SK-N-SH treated with all-trans-retinoic acid at 6 μM for 48 hours (cell line): ENCODE measurements at regions not wholly inside any gene's neighbourhood (a gene's known extent, or its start where the extent isn't known, plus 50 kb on each side); places are given as distances from the start of the nearest gene placed in this dataset.
"Not testable (repeated sequence)": the region's sequence is repeated elsewhere in the genome, so short reads cannot be mapped to it uniquely, and the experiment has no call there.

Source experiments
- ATAC-seq: fragments of 200-7000 bp; cut with Tn5 transposase; 3 replicates; pipeline ENCODE4 v1.9.1; 2020; ENCODE audit warnings: mild to moderate bottlenecking, moderate library complexity
- BACH2 ChIP-seq: fragments of 250-450 bp; sonication (Bioruptor Pico); IDR thresholded peaks from 2 replicates; pipeline ENCODE4 v1.9.0; 2021; ENCODE audit warnings: mild to moderate bottlenecking, borderline replicate concordance
- CSDC2 ChIP-seq: fragments of 250-450 bp; sonication (Bioruptor Pico); IDR thresholded peaks from 2 replicates; pipeline ENCODE4 v1.5.0; 2020; ENCODE audit warnings: mild to moderate bottlenecking, moderate library complexity
- CSRNP3 ChIP-seq: fragments of 250-450 bp; sonication (Bioruptor Pico); IDR thresholded peaks from 2 replicates; pipeline ENCODE4 v1.5.1; 2021; ENCODE audit warnings: mild to moderate bottlenecking, moderate library complexity
- ESRRG ChIP-seq: fragments of 250-450 bp; sonication (Bioruptor Pico); IDR thresholded peaks from 2 replicates; pipeline ENCODE4 v1.6.1; 2021; ENCODE audit warnings: mild to moderate bottlenecking
- GLIS3 ChIP-seq: fragments of 250-450 bp; sonication (Bioruptor Pico); IDR thresholded peaks from 2 replicates; pipeline ENCODE4 v1.5.0; 2020; ENCODE audit warnings: mild to moderate bottlenecking, moderate library complexity
- ISL1 ChIP-seq: fragments of 250-450 bp; sonication (Bioruptor Pico); IDR thresholded peaks from 2 replicates; pipeline ENCODE4 v2.1.2; 2022; ENCODE audit warnings: mild to moderate bottlenecking, moderate library complexity
- OSR1 ChIP-seq: fragments of 250-450 bp; sonication (Bioruptor Pico); IDR thresholded peaks from 2 replicates; pipeline ENCODE4 v1.8.0; 2022; ENCODE audit warnings: moderate library complexity, mild to moderate bottlenecking, inconsistent platforms
- PATZ1 ChIP-seq: fragments of 250-450 bp; sonication (Bioruptor Pico); IDR thresholded peaks from 2 replicates; pipeline ENCODE4 v1.8.0; 2020; ENCODE audit warnings: mild to moderate bottlenecking, moderate library complexity, borderline replicate concordance
- POU6F1 ChIP-seq: fragments of 250-450 bp; sonication (Bioruptor Pico); IDR thresholded peaks from 2 replicates; pipeline ENCODE4 v1.8.0; 2021; ENCODE audit warnings: low read depth, mild to moderate bottlenecking, moderate library complexity, borderline replicate concordance
- RARB ChIP-seq: fragments of 250-450 bp; sonication (Bioruptor Pico); IDR thresholded peaks from 2 replicates; pipeline ENCODE4 v1.8.0; 2021; ENCODE audit warnings: mild to moderate bottlenecking, moderate library complexity
- SNAI2 ChIP-seq: fragments of 250-450 bp; sonication (Bioruptor Pico); IDR thresholded peaks from 2 replicates; pipeline ENCODE4 v1.5.0; 2020; ENCODE audit warnings: mild to moderate bottlenecking, moderate library complexity
- TCF4 ChIP-seq: fragments of 250-450 bp; sonication (Bioruptor Pico); IDR thresholded peaks from 2 replicates; pipeline ENCODE4 v1.8.0; 2021; ENCODE audit warnings: mild to moderate bottlenecking, moderate library complexity, borderline replicate concordance
- ZC3H10 ChIP-seq: fragments of 250-450 bp; sonication (Bioruptor Pico); IDR thresholded peaks from 2 replicates; pipeline ENCODE4 v1.5.1; 2021; ENCODE audit warnings: mild to moderate bottlenecking, moderate library complexity
- ZFP3 ChIP-seq: fragments of 250-450 bp; sonication (Bioruptor Pico); IDR thresholded peaks from 2 replicates; pipeline ENCODE4 v1.5.0; 2020; ENCODE audit warnings: mild to moderate bottlenecking, moderate library complexity
- ZFP30 ChIP-seq: fragments of 450-650 bp; formaldehyde crosslinking; IDR thresholded peaks from 2 replicates; pipeline ENCODE4 v1.5.0; 2022; ENCODE audit warnings: mild to moderate bottlenecking, moderate library complexity
- ZNF565 ChIP-seq: fragments of 450-650 bp; formaldehyde crosslinking; conservative IDR thresholded peaks from 2 replicates; pipeline ENCODE4 v1.5.0; 2020; ENCODE audit warnings: low read depth, mild to moderate bottlenecking, moderate library complexity
- ZNF70 ChIP-seq: fragments of 450-650 bp; formaldehyde crosslinking; IDR thresholded peaks from 2 replicates; pipeline ENCODE4 v1.5.0; 2020; ENCODE audit warnings: mild to moderate bottlenecking, moderate library complexity
- ZNF8 ChIP-seq: fragments of 450-650 bp; formaldehyde crosslinking; IDR thresholded peaks from 2 replicates; pipeline ENCODE4 v1.5.0; 2020; ENCODE audit warnings: mild to moderate bottlenecking, moderate library complexity
- TF ChIP-seq, protein P1 (sequence below): fragments of 250-450 bp; sonication (Bioruptor Pico); IDR thresholded peaks from 2 replicates; pipeline ENCODE4 v1.5.1; 2020; ENCODE audit warnings: low read depth, mild to moderate bottlenecking, moderate library complexity

GRCh38 chr15:83379579-83379959 lies 67.6 kb upstream of the SH3GL3 start (continued):
- TF ChIP-seq SNAI2: no peak
- TF ChIP-seq CSDC2 (CRISPR knock-in tag): no peak
- no peak for TF ChIP-seq ESRRG (CRISPR knock-in tag)

- no peak for ATAC-seq
- TF ChIP-seq SNAI2 (no peak), CSDC2 (CRISPR knock-in tag) (no peak), ZFP30 (CRISPR knock-in tag) (no peak), RARB (no peak), CSRNP3 (CRISPR knock-in tag) (no peak), PATZ1 (CRISPR knock-in tag) (no peak), ZNF70 (CRISPR knock-in tag) (no peak), ZNF8 (CRISPR knock-in tag) (no peak), TCF4 (CRISPR knock-in tag) (no peak), ZC3H10 (no peak), ISL1 (CRISPR knock-in tag) (no peak), OSR1 (CRISPR knock-in tag) (no peak), ZFP3 (CRISPR knock-in tag) (no peak), ZNF565 (no peak)
- TF ChIP-seq, protein P1, sequence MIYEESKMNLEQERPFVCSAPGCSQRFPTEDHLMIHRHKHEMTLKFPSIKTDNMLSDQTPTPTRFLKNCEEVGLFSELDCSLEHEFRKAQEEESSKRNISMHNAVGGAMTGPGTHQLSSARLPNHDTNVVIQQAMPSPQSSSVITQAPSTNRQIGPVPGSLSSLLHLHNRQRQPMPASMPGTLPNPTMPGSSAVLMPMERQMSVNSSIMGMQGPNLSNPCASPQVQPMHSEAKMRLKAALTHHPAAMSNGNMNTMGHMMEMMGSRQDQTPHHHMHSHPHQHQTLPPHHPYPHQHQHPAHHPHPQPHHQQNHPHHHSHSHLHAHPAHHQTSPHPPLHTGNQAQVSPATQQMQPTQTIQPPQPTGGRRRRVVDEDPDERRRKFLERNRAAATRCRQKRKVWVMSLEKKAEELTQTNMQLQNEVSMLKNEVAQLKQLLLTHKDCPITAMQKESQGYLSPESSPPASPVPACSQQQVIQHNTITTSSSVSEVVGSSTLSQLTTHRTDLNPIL (CRISPR knock-in tag): no peak
These were observed 67.1 kb upstream of the SH3GL3 start for GRCh38 chr15:83380059-83380458.

- peak; percentile 69 for ATAC-seq
- TF ChIP-seq ESRRG (CRISPR knock-in tag): no peak
- no peak for TF ChIP-seq RARB
- no peak for TF ChIP-seq CSRNP3 (CRISPR knock-in tag)
- no peak for TF ChIP-seq ISL1 (CRISPR knock-in tag)
- TF ChIP-seq ZNF565: no peak
- no peak for TF ChIP-seq ZC3H10
- TF ChIP-seq TCF4 (CRISPR knock-in tag): no peak
- TF ChIP-seq ZNF70 (CRISPR knock-in tag): no peak
- TF ChIP-seq OSR1 (CRISPR knock-in tag): no peak
- TF ChIP-seq BACH2 (CRISPR knock-in tag): no peak
- TF ChIP-seq PATZ1 (CRISPR knock-in tag): no peak
- TF ChIP-seq GLIS3 (CRISPR knock-in tag): no peak
- TF ChIP-seq ZNF8 (CRISPR knock-in tag): no peak
- TF ChIP-seq CSDC2 (CRISPR knock-in tag): no peak
- TF ChIP-seq POU6F1 (CRISPR knock-in tag): no peak
- TF ChIP-seq SNAI2: no peak
- TF ChIP-seq ZFP30 (CRISPR knock-in tag): no peak
- TF ChIP-seq ZFP3 (CRISPR knock-in tag): no peak
- TF ChIP-seq, protein P1 (CRISPR knock-in tag): no peak
These were observed 66.5 kb upstream of the SH3GL3 start for GRCh38 chr15:83380682-83381081.

DNA sequence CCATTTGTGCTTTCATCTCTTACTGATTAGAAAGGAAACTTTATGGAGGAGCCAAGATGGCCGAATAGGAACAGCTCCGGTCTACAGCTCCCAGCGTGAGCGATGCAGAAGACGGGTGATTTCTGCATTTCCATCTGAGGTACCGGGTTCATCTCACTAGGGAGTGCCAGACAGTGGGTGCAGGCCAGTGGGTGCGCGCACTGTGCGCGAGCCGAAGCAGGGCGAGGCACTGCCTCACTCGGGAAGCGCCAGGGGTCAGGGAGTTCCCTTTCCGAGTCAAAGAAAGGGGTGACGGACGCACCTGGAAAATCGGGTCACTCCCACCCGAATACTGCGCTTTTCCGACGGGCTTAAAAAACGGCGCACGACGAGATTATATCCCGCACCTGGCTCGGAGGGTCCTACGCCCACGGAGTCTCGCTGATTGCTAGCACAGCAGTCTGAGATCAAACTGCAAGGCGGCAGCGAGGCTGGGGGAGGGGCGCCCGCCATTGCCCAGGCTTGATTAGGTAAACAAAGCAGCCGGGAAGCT lies 63.5 kb upstream of the SH3GL3 start:
- ATAC-seq: not testable (repeated sequence)
